ENCODE measurements at regions not wholly inside any gene's neighbourhood (a gene's known extent, or its start where the extent isn't known, plus 50 kb on each side); places are given as distances from the start of the nearest gene placed in this dataset.
"Not testable (repeated sequence)": the region's sequence is repeated elsewhere in the genome, so short reads cannot be mapped to it uniquely, and the experiment has no call there.

- no peak overlapping the region for H3K4me3 ChIP-seq
- no peaks in the 10 kb centered on the region for H3K36me3 ChIP-seq
- no peaks in the 10 kb centered on the region for H3K9me3 ChIP-seq (replicated peaks)
- H3K27me3 ChIP-seq = peaks cover 56% of the 10 kb centered on the region
- no peaks in the 10 kb centered on the region for H3K4me1 ChIP-seq
- no peak for DNase-seq
- no peak overlapping the region for H3K27ac ChIP-seq
These were observed 135.3 kb downstream of the CPZ start for GRCh38 chr4:8727546-8728510.

GRCh38 chr4:8727131-8727530 lies 134.6 kb downstream of the CPZ start:
- Histone ChIP-seq H3K27me3 (peaks cover 60% of the 10 kb centered on the region), H3K4me1 (no peaks in the 10 kb centered on the region), H3K4me3 (no peak overlapping the region), H3K36me3 (no peaks in the 10 kb centered on the region), H3K9me3 (replicated peaks) (no peaks in the 10 kb centered on the region), H3K27ac (no peak overlapping the region)
- no peak for DNase-seq

GRCh38 chr4:8726344-8726851 lies 133.8 kb downstream of the CPZ start:
- no peak overlapping the region for H3K4me3 ChIP-seq
- no peaks in the 10 kb centered on the region for H3K9me3 ChIP-seq (replicated peaks)
- H3K27me3 ChIP-seq = peaks cover 62% of the 10 kb centered on the region
- peak in 1 of 2 experiments; percentile 25 for DNase-seq
- H3K4me1 ChIP-seq = no peaks in the 10 kb centered on the region
- H3K27ac ChIP-seq = no peak overlapping the region
- H3K36me3 ChIP-seq = no peaks in the 10 kb centered on the region

- Histone ChIP-seq H3K27ac (no peak overlapping the region), H3K9me3 (replicated peaks) (no peaks in the 10 kb centered on the region), H3K27me3 (peaks cover 62% of the 10 kb centered on the region), H3K36me3 (no peaks in the 10 kb centered on the region), H3K4me1 (no peaks in the 10 kb centered on the region), H3K4me3 (no peak overlapping the region)
- no peak for DNase-seq
These were observed 133.3 kb downstream of the CPZ start for GRCh38 chr4:8725845-8726244.

- Histone ChIP-seq H3K9me3 (replicated peaks) (no peaks in the 10 kb centered on the region), H3K4me1 (no peaks in the 10 kb centered on the region), H3K4me3 (no peak overlapping the region), H3K36me3 (no peaks in the 10 kb centered on the region), H3K27me3 (peaks cover 62% of the 10 kb centered on the region), H3K27ac (no peak overlapping the region)
- no peak for DNase-seq
These were observed 132.7 kb downstream of the CPZ start for GRCh38 chr4:8725071-8725841.

- no peak overlapping the region for H3K4me3 ChIP-seq
- DNase-seq = no peak
- no peaks in the 10 kb centered on the region for H3K4me1 ChIP-seq
- H3K27ac ChIP-seq = no peak overlapping the region
- H3K9me3 ChIP-seq (replicated peaks) = no peaks in the 10 kb centered on the region
- H3K36me3 ChIP-seq = no peaks in the 10 kb centered on the region
- H3K27me3 ChIP-seq = peaks cover 59% of the 10 kb centered on the region
These were observed 132.0 kb downstream of the CPZ start for GRCh38 chr4:8724436-8725070.

- H3K4me1 ChIP-seq = no peaks in the 10 kb centered on the region
- H3K27ac ChIP-seq = no peak overlapping the region
- H3K9me3 ChIP-seq (replicated peaks) = no peaks in the 10 kb centered on the region
- peaks cover 62% of the 10 kb centered on the region for H3K27me3 ChIP-seq
- DNase-seq = no peak
- H3K36me3 ChIP-seq = no peaks in the 10 kb centered on the region
- H3K4me3 ChIP-seq = no peak overlapping the region
These were observed 130.8 kb downstream of the CPZ start for GRCh38 chr4:8723222-8723980.

- H3K4me1 ChIP-seq = no peaks in the 10 kb centered on the region
- no peak overlapping the region for H3K27ac ChIP-seq
- H3K27me3 ChIP-seq = peaks cover 56% of the 10 kb centered on the region
- no peaks in the 10 kb centered on the region for H3K9me3 ChIP-seq (replicated peaks)
- no peak overlapping the region for H3K4me3 ChIP-seq
- no peak for DNase-seq
- H3K36me3 ChIP-seq = no peaks in the 10 kb centered on the region
These were observed 130.0 kb downstream of the CPZ start for GRCh38 chr4:8722556-8722955.

- H3K27ac ChIP-seq = no peak overlapping the region
- H3K9me3 ChIP-seq (replicated peaks) = no peaks in the 10 kb centered on the region
- peaks cover 49% of the 10 kb centered on the region for H3K27me3 ChIP-seq
- no peaks in the 10 kb centered on the region for H3K36me3 ChIP-seq
- no peak overlapping the region for H3K4me3 ChIP-seq
- H3K4me1 ChIP-seq = no peaks in the 10 kb centered on the region
- DNase-seq = no peak
These were observed 129.1 kb downstream of the CPZ start for GRCh38 chr4:8721621-8722020.

GRCh38 chr4:8719421-8719820 lies 126.9 kb downstream of the CPZ start:
- no peaks in the 10 kb centered on the region for H3K36me3 ChIP-seq
- H3K4me1 ChIP-seq = no peaks in the 10 kb centered on the region
- H3K4me3 ChIP-seq = no peak overlapping the region
- H3K27me3 ChIP-seq = peaks cover 27% of the 10 kb centered on the region
- H3K27ac ChIP-seq = no peak overlapping the region
- DNase-seq = no peak
- 0 out of 2 replicates have a peak, but pooled peaks cover 1% of the 10 kb centered on the region for H3K9me3 ChIP-seq (replicated peaks)

- not testable (repeated sequence) for H3K36me3 ChIP-seq, DNase-seq, H3K4me3 ChIP-seq, H3K27ac ChIP-seq, H3K27me3 ChIP-seq, H3K4me1 ChIP-seq
- peaks cover 12% of the 10 kb centered on the region for H3K9me3 ChIP-seq (replicated peaks)
These were observed 124.9 kb downstream of the CPZ start for GRCh38 chr4:8717470-8717869.

- no peak for DNase-seq
- no peak overlapping the region for H3K27ac ChIP-seq
- H3K9me3 ChIP-seq (replicated peaks) = peaks cover 15% of the 10 kb centered on the region
- H3K4me3 ChIP-seq = no peak overlapping the region
- peaks cover 27% of the 10 kb centered on the region for H3K27me3 ChIP-seq
- H3K36me3 ChIP-seq = no peaks in the 10 kb centered on the region
- H3K4me1 ChIP-seq = no peaks in the 10 kb centered on the region
These were observed 118.4 kb downstream of the CPZ start for GRCh38 chr4:8710946-8711345.

- H3K9me3 ChIP-seq (replicated peaks) = peaks cover 15% of the 10 kb centered on the region
- H3K4me3 ChIP-seq = no peak overlapping the region
- H3K36me3 ChIP-seq = no peaks in the 10 kb centered on the region
- H3K27ac ChIP-seq = no peak overlapping the region
- DNase-seq = no peak
- H3K27me3 ChIP-seq = peaks cover 33% of the 10 kb centered on the region
- no peaks in the 10 kb centered on the region for H3K4me1 ChIP-seq
These were observed 117.9 kb downstream of the CPZ start for GRCh38 chr4:8710416-8710815.

GRCh38 chr4:8709729-8710360 lies 117.3 kb downstream of the CPZ start:
- no peak for DNase-seq
- Histone ChIP-seq H3K4me1 (no peaks in the 10 kb centered on the region), H3K36me3 (no peaks in the 10 kb centered on the region), H3K9me3 (replicated peaks) (peaks cover 15% of the 10 kb centered on the region), H3K27me3 (peaks cover 38% of the 10 kb centered on the region), H3K27ac (no peak overlapping the region), H3K4me3 (no peak overlapping the region)

Measured in SJCRH30 (cell line).